Hematopoietic multipotent progenitor cell treated with erythropoietin and hydrocortisone succinate and interleukin-3 and kit ligand, for 6 days (in vitro differentiated cells): ENCODE measurements at regions not wholly inside any gene's neighbourhood (a gene's known extent, or its start where the extent isn't known, plus 50 kb on each side); places are given as distances from the start of the nearest gene placed in this dataset.

ENCODE experiments used
- DNase-seq: peaks from one replicate; pipeline ENCODE4 v3.0.0-alpha.2; 2015

- DNase-seq = no peak
Observed at GRCh38 chr2:20900052-20900636, 77.2 kb upstream of the LDAH start.

GRCh38 chr2:20897874-20898453 is 75.1 kb upstream of the LDAH start:
- DNase-seq = no peak

GRCh38 chr2:20897047-20897446 is 74.1 kb upstream of the LDAH start:
- no peak for DNase-seq

- no peak for DNase-seq
Observed at GRCh38 chr2:20884829-20885228, 61.9 kb upstream of the LDAH start.

- DNase-seq = no peak
Observed at GRCh38 chr2:20882466-20883170, 59.7 kb upstream of the LDAH start.

GRCh38 chr2:20880221-20880771 is 57.4 kb upstream of the LDAH start:
- no peak for DNase-seq

- no peak for DNase-seq
Observed at GRCh38 chr2:20879221-20879620, 56.3 kb upstream of the LDAH start.

GRCh38 chr2:20877960-20878359 is 55.1 kb upstream of the LDAH start:
- no peak for DNase-seq
